Gastroesophageal sphincter (tissue), 4 donors: ENCODE measurements at regions not wholly inside any gene's neighbourhood (a gene's known extent, or its start where the extent isn't known, plus 50 kb on each side); places are given as distances from the start of the nearest gene placed in this dataset.
"Not testable (repeated sequence)": the region's sequence is repeated elsewhere in the genome, so short reads cannot be mapped to it uniquely, and the experiment has no call there.

Experiments
- ATAC-seq: fragments of 150-250 bp; one replicate; pipeline ENCODE4 v1.9.1; 2016; ENCODE audit warnings: mild to moderate bottlenecking, moderate library complexity
- H3K27ac ChIP-seq, 4 donors: fragments of 200-600 bp; sonication (generic) in 3 of 4; 1 replicate in 3 of 4; 2 replicates in 1 of 4; pipeline ENCODE4 v1.5.1; 2016 to 2019
- H3K27me3 ChIP-seq: fragments of 200-600 bp; sonication (generic); one replicate; pipeline ENCODE4 v1.5.1; 2019
- H3K36me3 ChIP-seq, 2 donors: fragments of 200-600 bp; sonication (generic); one replicate each; pipeline ENCODE4 v1.5.1; 2019; ENCODE audit warnings: control low read depth in 1 of 2
- H3K4me1 ChIP-seq, 3 donors: fragments of 200-600 bp; sonication (generic); 1 replicate in 2 of 3; 2 replicates in 1 of 3; pipeline ENCODE4 v1.5.1; 2016 to 2019; ENCODE audit warnings: control low read depth in 2 of 3
- H3K4me3 ChIP-seq, 2 donors: fragments of 200-600 bp; sonication (generic); one replicate each; pipeline ENCODE4 v1.5.1; 2019; ENCODE audit warnings: mild to moderate bottlenecking in 1 of 2, moderate library complexity in 1 of 2
- H3K9me3 ChIP-seq, 3 donors: fragments of 200-600 bp; sonication (generic); one replicate each; pipeline ENCODE4 v1.5.1; 2017 to 2019; ENCODE audit warnings: control low read depth in 2 of 3
- EP300 ChIP-seq: sonication (generic); formaldehyde crosslinking; IDR thresholded peaks from one replicate; pipeline ENCODE4 v1.6.1; 2017; ENCODE audit warnings: antibody characterized with exemption, mild to moderate bottlenecking
- POLR2A ChIP-seq, 2 donors: fragments of 450-650 bp; IDR thresholded peaks; one replicate each; pipeline ENCODE4 v1.6.1; 2017; ENCODE audit warnings: antibody characterized with exemption in 2 of 2, mild to moderate bottlenecking in 2 of 2, moderate library complexity in 1 of 2
- POLR2AphosphoS5 ChIP-seq: sonication (generic); formaldehyde crosslinking; IDR thresholded peaks from one replicate; pipeline ENCODE4 v1.6.1; 2017; ENCODE audit warnings: antibody characterized with exemption
- WGBS, 2 donors: methylation state at CpG; one replicate each; pipeline ENCODE4 v1.1.5; 2018; ENCODE audit warnings: low coverage in 1 of 2; 5-methylcytosine and 5-hydroxymethylcytosine counted together
- TF ChIP-seq, protein P1 (sequence below), 4 experiments: fragments of 200-600 bp in 2 of 4; fragments of 450-650 bp in 2 of 4; sonication (generic) in 1 of 4; IDR thresholded peaks; one replicate each; pipeline ENCODE4 v1.5.1; 2017 to 2019; ENCODE audit warnings: antibody characterized with exemption in 4 of 4, mild to moderate bottlenecking in 2 of 4, moderate library complexity in 2 of 4

DNA sequence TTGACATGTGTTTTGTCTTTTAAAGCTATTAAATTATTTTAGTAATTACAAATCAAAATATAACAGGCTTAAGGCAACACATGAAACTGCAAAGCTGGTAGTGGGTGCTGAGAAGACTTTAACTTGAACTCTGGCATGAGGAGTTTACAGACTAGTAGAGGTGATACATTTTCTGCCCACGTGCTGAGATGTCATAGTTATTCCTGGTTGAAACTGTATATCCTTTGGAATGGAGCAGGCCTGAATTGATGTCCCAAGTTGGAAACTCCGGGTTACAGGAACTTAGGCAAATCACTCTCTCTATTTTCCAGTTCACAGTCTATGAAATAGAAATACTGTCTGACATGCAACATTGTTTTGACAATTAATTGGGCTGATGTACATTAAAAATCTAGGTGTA, 177.1 kb upstream of the NOL4 start:
- 38 to 69% methylated on average over 2 of the region's 2 CpGs for WGBS, 2 donors
- H3K27ac ChIP-seq, result no peak overlapping the region
- TF ChIP-seq POLR2AphosphoS5, result no peak
- TF ChIP-seq POLR2A (IDR thresholded peaks at IDR 0.05), result no peak
- TF ChIP-seq, protein P1, sequence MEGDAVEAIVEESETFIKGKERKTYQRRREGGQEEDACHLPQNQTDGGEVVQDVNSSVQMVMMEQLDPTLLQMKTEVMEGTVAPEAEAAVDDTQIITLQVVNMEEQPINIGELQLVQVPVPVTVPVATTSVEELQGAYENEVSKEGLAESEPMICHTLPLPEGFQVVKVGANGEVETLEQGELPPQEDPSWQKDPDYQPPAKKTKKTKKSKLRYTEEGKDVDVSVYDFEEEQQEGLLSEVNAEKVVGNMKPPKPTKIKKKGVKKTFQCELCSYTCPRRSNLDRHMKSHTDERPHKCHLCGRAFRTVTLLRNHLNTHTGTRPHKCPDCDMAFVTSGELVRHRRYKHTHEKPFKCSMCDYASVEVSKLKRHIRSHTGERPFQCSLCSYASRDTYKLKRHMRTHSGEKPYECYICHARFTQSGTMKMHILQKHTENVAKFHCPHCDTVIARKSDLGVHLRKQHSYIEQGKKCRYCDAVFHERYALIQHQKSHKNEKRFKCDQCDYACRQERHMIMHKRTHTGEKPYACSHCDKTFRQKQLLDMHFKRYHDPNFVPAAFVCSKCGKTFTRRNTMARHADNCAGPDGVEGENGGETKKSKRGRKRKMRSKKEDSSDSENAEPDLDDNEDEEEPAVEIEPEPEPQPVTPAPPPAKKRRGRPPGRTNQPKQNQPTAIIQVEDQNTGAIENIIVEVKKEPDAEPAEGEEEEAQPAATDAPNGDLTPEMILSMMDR (IDR thresholded peaks at IDR 0.05), result no peak
- TF ChIP-seq EP300, result no peak
- no peaks in the 10 kb centered on the region for H3K4me1 ChIP-seq
- no peak for ATAC-seq
- H3K36me3 ChIP-seq, result no peaks in the 10 kb centered on the region
- no peaks in the 10 kb centered on the region for H3K9me3 ChIP-seq
- H3K27me3 ChIP-seq, result no peaks in the 10 kb centered on the region
- no peak overlapping the region for H3K4me3 ChIP-seq

DNA sequence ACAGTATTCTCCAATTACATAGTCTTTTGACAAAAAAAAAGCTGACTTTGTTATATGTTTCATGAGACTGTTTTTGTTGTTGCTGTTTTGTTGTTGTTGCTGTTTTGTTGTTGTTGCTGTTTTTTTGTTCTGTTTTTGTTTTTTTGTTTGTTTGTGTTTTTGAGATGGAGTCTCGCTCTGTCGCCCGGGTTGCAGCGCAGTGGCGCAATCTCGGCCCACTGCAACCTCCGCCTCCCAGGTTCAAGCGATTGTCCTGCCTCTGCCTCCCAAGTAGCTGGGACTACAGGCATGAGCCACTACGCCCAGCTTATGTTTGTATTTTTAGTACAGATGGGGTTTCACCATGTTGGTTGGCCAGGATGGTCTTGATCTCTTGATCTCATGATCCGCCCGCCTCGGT, 182.8 kb upstream of the NOL4 start:
- ATAC-seq, H3K27ac ChIP-seq, H3K4me1 ChIP-seq, H3K4me3 ChIP-seq, H3K36me3 ChIP-seq, H3K27me3 ChIP-seq, H3K9me3 ChIP-seq: not testable (repeated sequence)
- WGBS, 2 donors, result 86 to 100% methylated on average over 7 to 10 of the region's 12 CpGs

DNA sequence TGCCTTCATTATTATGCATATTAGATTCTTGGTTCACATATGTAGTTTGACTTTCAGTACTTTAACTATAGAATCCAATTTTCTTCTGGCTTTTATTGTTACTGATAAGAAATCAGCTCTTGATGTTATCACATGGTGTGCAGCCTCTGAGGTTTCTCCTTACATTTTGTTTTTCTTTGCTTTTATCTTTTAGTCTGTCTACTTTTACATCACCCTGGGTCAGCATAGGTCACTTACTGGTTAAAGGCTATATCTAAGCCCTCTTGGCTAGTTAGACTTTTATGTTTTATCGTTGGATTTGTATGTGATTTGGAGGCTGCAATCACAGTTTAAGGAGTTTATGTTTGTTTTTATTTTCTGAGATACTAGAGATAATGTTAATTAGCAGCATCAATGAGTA, 187.2 kb upstream of the NOL4 start:
- no peak overlapping the region for H3K27ac ChIP-seq
- WGBS, 2 donors, result 0 to 43% methylated on average over 1 of the region's 1 CpG
- TF ChIP-seq POLR2AphosphoS5, result no peak
- TF ChIP-seq, protein P1 (IDR thresholded peaks at IDR 0.05), result no peak
- TF ChIP-seq EP300, result no peak
- no peak for TF ChIP-seq POLR2A (IDR thresholded peaks at IDR 0.05)
- no peak overlapping the region for H3K4me3 ChIP-seq
- H3K27me3 ChIP-seq, result no peaks in the 10 kb centered on the region
- H3K4me1 ChIP-seq, result no peaks in the 10 kb centered on the region
- no peak for ATAC-seq
- no peaks in the 10 kb centered on the region for H3K9me3 ChIP-seq
- H3K36me3 ChIP-seq, result no peaks in the 10 kb centered on the region

DNA sequence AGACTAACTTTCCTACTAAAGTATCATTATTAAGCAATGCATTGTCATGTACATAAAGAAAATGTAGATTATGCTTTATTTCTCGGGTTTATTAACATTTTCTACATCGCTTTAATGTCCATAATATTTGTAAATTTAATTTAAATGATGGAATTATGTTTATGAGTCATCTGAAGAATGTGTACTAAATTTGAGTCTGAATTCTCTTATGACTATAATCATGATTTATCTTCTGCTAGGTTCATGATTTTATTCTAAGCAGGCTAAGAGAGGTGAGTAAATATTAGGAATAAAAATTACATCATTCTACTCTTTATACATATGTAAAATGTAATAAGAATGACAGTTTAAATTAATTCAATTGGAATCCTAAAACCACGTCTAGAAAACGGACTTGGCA, 206.3 kb upstream of the NOL4 start:
- TF ChIP-seq POLR2AphosphoS5, result no peak
- no peak for TF ChIP-seq EP300
- no peak for TF ChIP-seq POLR2A (IDR thresholded peaks at IDR 0.05)
- TF ChIP-seq, protein P1 (IDR thresholded peaks at IDR 0.05), result no peak
- H3K27ac ChIP-seq, result no peak overlapping the region
- H3K36me3 ChIP-seq, result no peaks in the 10 kb centered on the region
- H3K4me3 ChIP-seq, result no peak overlapping the region
- ATAC-seq, result no peak
- WGBS, 2 donors, result 51 to 59% methylated on average over 4 of the region's 4 CpGs
- no peaks in the 10 kb centered on the region for H3K27me3 ChIP-seq
- H3K4me1 ChIP-seq, result no peaks in the 10 kb centered on the region
- no peaks in the 10 kb centered on the region for H3K9me3 ChIP-seq

DNA sequence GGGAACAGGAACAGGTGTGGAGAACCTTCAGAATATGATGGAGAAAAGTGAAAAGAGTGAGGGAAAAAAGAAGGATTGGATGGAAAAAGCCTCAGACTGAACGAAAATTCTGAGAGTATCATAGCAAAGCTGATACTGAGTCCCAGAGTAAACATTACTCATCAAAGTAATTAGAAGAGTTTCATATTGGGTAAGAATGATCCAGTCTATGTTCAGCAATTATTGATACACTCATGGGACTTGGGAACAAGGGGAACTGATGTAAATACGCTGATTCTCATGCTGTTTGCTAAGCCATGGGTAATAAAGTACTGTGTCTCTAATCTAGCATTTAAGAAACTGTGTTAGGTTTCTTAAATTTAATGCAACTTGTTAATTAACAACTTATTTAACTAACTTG, 219.9 kb upstream of the NOL4 start:
- ATAC-seq, result no peak
- peaks cover 0 to 16% (median 0%) of the 10 kb centered on the region in 3 donors for H3K9me3 ChIP-seq
- H3K4me1 ChIP-seq, result no peaks in the 10 kb centered on the region
- H3K4me3 ChIP-seq, result no peak overlapping the region
- TF ChIP-seq EP300, result no peak
- no peaks in the 10 kb centered on the region for H3K27me3 ChIP-seq
- H3K27ac ChIP-seq, result no peak overlapping the region
- no peaks in the 10 kb centered on the region for H3K36me3 ChIP-seq
- WGBS, 2 donors, result 64 to 80% methylated on average over 2 of the region's 2 CpGs

DNA sequence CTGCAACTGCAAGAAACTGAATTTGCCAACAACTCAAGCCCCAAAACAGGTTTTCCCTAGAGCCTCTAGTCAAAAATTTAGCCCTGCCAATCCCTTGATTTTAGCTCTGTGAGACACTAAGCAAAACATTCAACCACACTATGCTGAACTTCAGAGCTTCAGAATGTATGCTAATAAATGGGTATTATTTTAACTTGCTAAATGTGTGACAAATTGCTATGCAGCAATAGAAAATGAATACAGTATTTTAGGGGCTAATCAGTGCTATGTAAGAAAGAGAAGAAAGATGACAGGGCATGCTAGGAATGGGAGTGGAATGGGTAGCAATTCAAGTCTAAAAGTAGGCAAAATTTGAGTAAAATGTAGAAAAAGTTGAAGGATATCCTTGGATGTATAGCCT, 223.9 kb upstream of the NOL4 start:
- Histone ChIP-seq H3K27ac (no peak overlapping the region), H3K4me3 (no peak overlapping the region), H3K9me3 (peaks cover 0 to 6% (median 0%) of the 10 kb centered on the region in 3 donors), H3K36me3 (no peaks in the 10 kb centered on the region), H3K4me1 (no peaks in the 10 kb centered on the region), H3K27me3 (no peaks in the 10 kb centered on the region)
- no peak for TF ChIP-seq POLR2A (IDR thresholded peaks at IDR 0.05)
- TF ChIP-seq EP300, result no peak
- TF ChIP-seq POLR2AphosphoS5, result no peak
- TF ChIP-seq, protein P1 (IDR thresholded peaks at IDR 0.05), result no peak
- no peak for ATAC-seq
